UCSD-AML1 (cell line): ENCODE measurements at regions not wholly inside any gene's neighbourhood (a gene's known extent, or its start where the extent isn't known, plus 50 kb on each side); places are given as distances from the start of the nearest gene placed in this dataset.
"Not testable (repeated sequence)": the region's sequence is repeated elsewhere in the genome, so short reads cannot be mapped to it uniquely, and the experiment has no call there.

Source experiments
- DNase-seq: peaks from one replicate; lab custom pipeline; 2025; ENCODE audit not compliant: unreplicated experiment; lab: John Stamatoyannopoulos, UW

GRCh38 chr5:50588471-50588870 lies 78.0 kb upstream of the PARP8 start:
- DNase-seq: not testable (repeated sequence)

- DNase-seq: not testable (repeated sequence)
These were observed 75.8 kb upstream of the PARP8 start for GRCh38 chr5:50590444-50591189.

- DNase-seq: not testable (repeated sequence)
These were observed 75.1 kb upstream of the PARP8 start for GRCh38 chr5:50591338-50591737.

GRCh38 chr5:50593681-50594080 lies 72.8 kb upstream of the PARP8 start:
- DNase-seq: no peak

- DNase-seq: no peak
These were observed 71.2 kb upstream of the PARP8 start for GRCh38 chr5:50595199-50595598.

- DNase-seq: not testable (repeated sequence)
These were observed 64.9 kb upstream of the PARP8 start for GRCh38 chr5:50601576-50601975.

- no peak for DNase-seq
These were observed 60.3 kb upstream of the PARP8 start for GRCh38 chr5:50606179-50606578.

- DNase-seq: not testable (repeated sequence)
These were observed 59.0 kb upstream of the PARP8 start for GRCh38 chr5:50607456-50607855.

GRCh38 chr5:50607953-50608705 lies 58.3 kb upstream of the PARP8 start:
- not testable (repeated sequence) for DNase-seq

- DNase-seq: not testable (repeated sequence)
These were observed 53.4 kb upstream of the PARP8 start for GRCh38 chr5:50613057-50613456.
